Neural cell (in vitro differentiated cells): ENCODE measurements at regions not wholly inside any gene's neighbourhood (a gene's known extent, or its start where the extent isn't known, plus 50 kb on each side); places are given as distances from the start of the nearest gene placed in this dataset.
"Not testable (repeated sequence)": the region's sequence is repeated elsewhere in the genome, so short reads cannot be mapped to it uniquely, and the experiment has no call there.

Source experiments
- H2AFZ ChIP-seq: fragments of 200-600, 300-800 bp; sonication (generic), shearing (Covaris generic); 2 replicates; pipeline ENCODE4 v1.6.0; 2014; ENCODE audit warnings: low read depth, mild to moderate bottlenecking, antibody characterized with exemption, low read length, moderate library complexity
- H3F3A ChIP-seq: fragments of 200-600 bp; shearing (Covaris generic); 2 replicates; pipeline ENCODE4 v1.6.1; 2016; ENCODE audit warnings: mild to moderate bottlenecking, moderate library complexity, mixed read lengths, antibody characterized with exemption, low read length; ENCODE audit not compliant: insufficient read depth, poor library complexity, severe bottlenecking
- H3K27ac ChIP-seq: fragments of 200-600, 300-800 bp; sonication (generic), shearing (Covaris generic); 2 replicates; pipeline ENCODE4 v1.5.1; 2014; ENCODE audit warnings: mild to moderate bottlenecking, low read length, moderate library complexity
- H3K27me3 ChIP-seq: fragments of 300-800, 200-600 bp; sonication (generic), shearing (Covaris generic); 2 replicates; pipeline ENCODE4 v1.6.0; 2014; ENCODE audit warnings: mild to moderate bottlenecking, low read depth, low read length, moderate library complexity; ENCODE audit not compliant: insufficient read depth
- H3K36me3 ChIP-seq: fragments of 300-800, 200-600 bp; sonication (generic), shearing (Covaris generic); 2 replicates; pipeline ENCODE4 v1.5.1; 2014; ENCODE audit warnings: mild to moderate bottlenecking, antibody characterized with exemption, low read length, moderate library complexity; ENCODE audit not compliant: insufficient read depth
- H3K4me2 ChIP-seq: fragments of 300-800, 200-600 bp; sonication (generic), shearing (Covaris generic); 2 replicates; pipeline ENCODE4 v1.6.0; 2014; ENCODE audit warnings: mild to moderate bottlenecking, low read length
- H3K4me3 ChIP-seq: fragments of 300-800, 200-600 bp; sonication (generic), shearing (Covaris generic); 2 replicates; pipeline ENCODE4 v1.5.1; 2014; ENCODE audit warnings: mild to moderate bottlenecking, low read length, moderate library complexity
- H3K79me2 ChIP-seq: fragments of 200-600 bp; shearing (Covaris generic); replicated peaks from 2 replicates; pipeline ENCODE4 v1.6.0; 2014; ENCODE audit warnings: mild to moderate bottlenecking, low read length, moderate library complexity; ENCODE audit not compliant: insufficient read depth
- H3K9ac ChIP-seq: fragments of 300-800, 200-600 bp; sonication (generic), shearing (Covaris generic); 2 replicates; pipeline ENCODE4 v1.6.1; 2016; ENCODE audit warnings: mild to moderate bottlenecking, low read length, mixed read lengths
- H3K9me2 ChIP-seq: fragments of 200-600 bp; shearing (Covaris generic); 2 replicates; pipeline ENCODE4 v1.6.1; 2016; ENCODE audit warnings: mild to moderate bottlenecking, low read length, mixed read lengths; ENCODE audit not compliant: insufficient read depth
- H3K9me3 ChIP-seq: fragments of 200-600, 300-800 bp; sonication (generic), shearing (Covaris generic); 2 replicates; pipeline ENCODE4 v1.6.1; 2016; ENCODE audit warnings: mild to moderate bottlenecking, mixed run types, low read length, moderate library complexity, mixed read lengths
- H4K20me1 ChIP-seq: fragments of 200-600 bp; shearing (Covaris generic); 2 replicates; pipeline ENCODE4 v1.6.1; 2016; ENCODE audit warnings: mild to moderate bottlenecking, mixed run types; ENCODE audit not compliant: insufficient read depth
- CTCF ChIP-seq: fragments of 450-650 bp; IDR thresholded peaks from 2 replicates; pipeline ENCODE4 v1.5.1; 2014; ENCODE audit warnings: antibody characterized with exemption, mild to moderate bottlenecking, moderate library complexity; ENCODE audit not compliant: poor library complexity, severe bottlenecking
- EP300 ChIP-seq: fragments of 450-650 bp; conservative IDR thresholded peaks from 2 replicates; pipeline ENCODE4 v1.6.1; 2014; ENCODE audit warnings: antibody characterized with exemption, mild to moderate bottlenecking, moderate library complexity; ENCODE audit not compliant: poor library complexity, severe bottlenecking
- EZH2 ChIP-seq: fragments of 200-600, 300-800 bp; shearing (Covaris generic), sonication (generic); IDR thresholded peaks from 2 replicates; pipeline ENCODE4 v1.6.1; 2014; ENCODE audit warnings: antibody characterized with exemption, low read length, borderline replicate concordance, mild to moderate bottlenecking; ENCODE audit not compliant: insufficient read depth, poor library complexity, severe bottlenecking
- MXI1 ChIP-seq: fragments of 450-650 bp; conservative IDR thresholded peaks from 2 replicates; pipeline ENCODE4 v1.6.1; 2014; ENCODE audit warnings: antibody characterized with exemption, mild to moderate bottlenecking; ENCODE audit not compliant: poor library complexity, severe bottlenecking
- POLR2AphosphoS5 ChIP-seq: IDR thresholded peaks from 2 replicates; pipeline ENCODE4 v1.6.1; 2012
- RAD21 ChIP-seq: fragments of 450-650 bp; conservative IDR thresholded peaks from 2 replicates; pipeline ENCODE4 v1.6.1; 2014; ENCODE audit warnings: antibody characterized with exemption, mild to moderate bottlenecking, moderate library complexity
- REST ChIP-seq: IDR thresholded peaks from 2 replicates; pipeline ENCODE4 v1.6.1; 2012; ENCODE audit warnings: borderline replicate concordance
- SMC3 ChIP-seq: fragments of 450-650 bp; conservative IDR thresholded peaks from 2 replicates; pipeline ENCODE4 v1.6.1; 2014; ENCODE audit warnings: antibody characterized with exemption, mild to moderate bottlenecking, moderate library complexity; ENCODE audit not compliant: poor library complexity
- TAF1 ChIP-seq: IDR thresholded peaks from 2 replicates; pipeline ENCODE4 v1.6.1; 2012; ENCODE audit warnings: low read depth

GRCh38 chr2:78832481-78832880 lies 193.0 kb upstream of the REG3G start:
- H3K9me2 ChIP-seq: no peaks in the 10 kb centered on the region
- no peaks in the 10 kb centered on the region for H3F3A ChIP-seq
- H3K9ac ChIP-seq: no peak overlapping the region
- no peak overlapping the region for H3K4me3 ChIP-seq
- TF ChIP-seq POLR2AphosphoS5 (peak; percentile 67), REST (peak; percentile 96), SMC3 (no peak), EP300 (peak; percentile 75)
- no peaks in the 10 kb centered on the region for H4K20me1 ChIP-seq
- H3K27me3 ChIP-seq: no peaks in the 10 kb centered on the region
- H3K27ac ChIP-seq: no peak overlapping the region
- H3K79me2 ChIP-seq: no peaks in the 10 kb centered on the region
- no peaks in the 10 kb centered on the region for H3K36me3 ChIP-seq
- H3K9me3 ChIP-seq: no peaks in the 10 kb centered on the region
- H2AFZ ChIP-seq: no peak overlapping the region
- no peak overlapping the region for H3K4me2 ChIP-seq

- Histone ChIP-seq H3K9me2 (no peaks in the 10 kb centered on the region), H3K27me3 (no peaks in the 10 kb centered on the region), H3K4me2 (no peak overlapping the region), H2AFZ (no peak overlapping the region), H3K79me2 (no peaks in the 10 kb centered on the region), H3K27ac (no peak overlapping the region), H3K9me3 (no peaks in the 10 kb centered on the region), H3K4me3 (no peak overlapping the region), H3K36me3 (no peaks in the 10 kb centered on the region), H3F3A (no peaks in the 10 kb centered on the region), H4K20me1 (no peaks in the 10 kb centered on the region), H3K9ac (no peak overlapping the region)
- TF ChIP-seq CTCF (no peak), SMC3 (no peak), TAF1 (no peak), EZH2 (no peak), MXI1 (no peak), RAD21 (no peak), EP300 (no peak), REST (no peak), POLR2AphosphoS5 (no peak)
Measured at GRCh38 chr2:78839259-78839658, 186.2 kb upstream of the REG3G start.

- not testable (repeated sequence) for H4K20me1 ChIP-seq, H3K4me3 ChIP-seq, H3K36me3 ChIP-seq, H2AFZ ChIP-seq, H3K9ac ChIP-seq, H3F3A ChIP-seq, H3K9me2 ChIP-seq, H3K9me3 ChIP-seq, H3K79me2 ChIP-seq, H3K27ac ChIP-seq, H3K27me3 ChIP-seq, H3K4me2 ChIP-seq
Measured at GRCh38 chr2:78840311-78840710, 185.2 kb upstream of the REG3G start.
